ENCODE measurements at regions not wholly inside any gene's neighbourhood (a gene's known extent, or its start where the extent isn't known, plus 50 kb on each side); places are given as distances from the start of the nearest gene placed in this dataset.
"Not testable (repeated sequence)": the region's sequence is repeated elsewhere in the genome, so short reads cannot be mapped to it uniquely, and the experiment has no call there.

DNA sequence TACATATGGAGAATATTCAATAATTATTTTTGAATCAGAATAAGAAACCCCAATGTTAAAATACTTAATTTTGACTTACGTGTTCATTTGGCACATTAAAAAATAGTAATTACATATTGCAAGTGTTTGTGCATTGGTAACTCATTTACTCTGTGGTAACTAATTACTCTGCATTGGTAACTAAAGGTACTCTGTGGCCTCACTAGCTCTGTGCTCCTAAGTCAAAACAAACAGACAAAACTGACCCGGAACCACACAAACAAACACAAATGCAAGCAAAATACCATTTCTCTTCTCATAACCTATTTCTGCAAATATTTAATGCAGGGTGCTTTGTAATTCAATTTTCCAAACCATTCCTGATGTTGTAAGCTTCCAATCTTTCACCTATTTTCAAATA lies 1244.3 kb downstream of the REEP3 start:
- in situ Hi-C loops (cut with MboI; ENCODE audit: low sequenced_read_pairs): no loop called here

- in situ Hi-C loops (cut with MboI; ENCODE audit: low sequenced_read_pairs): no loop called here
Measured at GRCh38 chr10:64771253-64772050, 1250.3 kb downstream of the REEP3 start.

DNA sequence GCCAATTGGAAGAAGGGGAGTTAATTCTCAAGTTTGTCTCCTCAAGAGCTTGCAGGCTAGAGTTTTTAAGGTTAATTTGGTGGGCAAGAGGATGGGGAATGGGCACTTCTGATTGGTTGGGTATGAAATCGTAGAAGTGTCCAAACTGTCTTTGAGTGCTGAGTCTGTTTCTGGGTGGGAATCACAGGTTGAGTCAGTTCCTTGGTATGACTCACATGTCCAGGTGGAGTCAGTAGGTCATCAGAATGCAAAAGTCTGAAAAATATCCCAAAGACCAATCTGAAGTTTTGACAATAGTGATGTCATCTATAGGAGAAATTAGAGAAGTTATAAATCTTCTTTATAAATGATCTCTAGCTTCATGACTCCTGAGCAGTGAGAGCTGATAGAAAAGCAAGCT lies 1252.2 kb downstream of the REEP3 start:
- in situ Hi-C loops (cut with MboI; ENCODE audit: low sequenced_read_pairs): no loop called here

- in situ Hi-C loops (cut with MboI; ENCODE audit: low sequenced_read_pairs): not testable (repeated sequence)
Measured at GRCh38 chr10:64784451-64784850, 1263.2 kb downstream of the REEP3 start.

GRCh38 chr10:64785816-64786215 lies 1264.6 kb downstream of the REEP3 start:
- in situ Hi-C loops (cut with MboI; ENCODE audit: low sequenced_read_pairs): no loop called here

DNA sequence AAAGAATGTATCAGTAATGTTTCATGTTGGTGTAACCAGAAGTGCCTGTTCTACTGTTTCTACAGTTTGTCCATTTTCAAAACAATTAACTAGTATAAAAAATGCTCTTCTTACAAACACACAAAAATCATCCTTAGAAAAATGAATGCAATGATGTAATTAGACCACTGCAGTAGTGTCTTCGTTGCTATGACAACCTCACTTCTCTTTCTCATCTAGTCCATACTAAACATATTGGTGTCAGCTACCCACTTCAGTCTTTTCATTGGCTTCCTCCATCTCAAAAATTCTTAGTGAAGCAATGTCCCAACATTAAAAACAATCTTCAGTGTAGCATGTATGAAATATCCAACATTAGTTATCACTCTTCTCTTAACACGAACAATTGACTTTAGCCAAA lies 1265.8 kb downstream of the REEP3 start:
- in situ Hi-C loops (cut with MboI; ENCODE audit: low sequenced_read_pairs): no loop called here

GRCh38 chr10:64795847-64796246 lies 1274.6 kb downstream of the REEP3 start:
- in situ Hi-C loops (cut with MboI; ENCODE audit: low sequenced_read_pairs): no loop called here

DNA sequence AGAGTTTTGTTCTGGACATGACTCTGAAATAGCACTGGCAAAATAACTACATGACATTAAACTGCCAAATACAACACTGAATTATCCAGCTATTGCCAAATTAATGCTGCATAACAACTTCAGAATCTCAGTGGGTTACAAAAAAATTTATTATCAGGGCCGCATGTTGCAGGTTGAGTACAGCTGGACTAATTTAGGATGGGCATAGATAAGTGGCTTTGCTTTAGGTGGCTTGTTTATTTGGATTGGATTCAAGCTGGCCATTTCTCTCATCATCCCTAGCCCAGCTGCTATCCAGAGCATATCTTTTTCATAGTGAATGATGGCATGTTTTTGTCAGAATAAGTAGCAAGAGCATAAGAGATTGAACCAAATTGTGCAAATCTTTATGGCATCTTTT lies 1277.1 kb downstream of the REEP3 start:
- in situ Hi-C loops (cut with MboI; ENCODE audit: low sequenced_read_pairs): no loop called here

- in situ Hi-C loops (cut with MboI; ENCODE audit: low sequenced_read_pairs): not testable (repeated sequence)
Measured at GRCh38 chr10:64808233-64808632, 1287.0 kb downstream of the REEP3 start.

DNA sequence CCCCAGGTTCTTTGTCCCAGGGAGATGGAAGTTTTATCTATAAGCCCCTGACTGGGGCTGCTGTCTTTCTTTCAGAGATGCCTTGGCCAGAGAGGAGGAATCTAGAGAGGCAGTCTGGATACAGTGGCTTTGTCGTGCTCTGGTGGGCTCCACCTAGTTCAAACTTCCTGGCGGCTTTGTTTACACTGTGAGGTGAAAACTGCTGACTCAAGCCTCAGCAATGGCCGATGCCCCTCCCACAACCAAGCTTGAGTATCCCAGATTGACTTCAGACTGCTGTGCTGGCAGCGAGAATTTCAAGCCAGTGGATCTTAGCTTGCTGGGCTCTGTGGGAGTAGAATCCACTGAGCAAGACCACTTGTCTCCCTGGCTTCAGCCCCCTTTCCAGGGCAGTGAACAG lies 1288.8 kb downstream of the REEP3 start:
- in situ Hi-C loops (cut with MboI; ENCODE audit: low sequenced_read_pairs): not testable (repeated sequence)

- in situ Hi-C loops (cut with MboI; ENCODE audit: low sequenced_read_pairs): no loop called here
Measured at GRCh38 chr10:64813391-64813790, 1292.2 kb downstream of the REEP3 start.

DNA sequence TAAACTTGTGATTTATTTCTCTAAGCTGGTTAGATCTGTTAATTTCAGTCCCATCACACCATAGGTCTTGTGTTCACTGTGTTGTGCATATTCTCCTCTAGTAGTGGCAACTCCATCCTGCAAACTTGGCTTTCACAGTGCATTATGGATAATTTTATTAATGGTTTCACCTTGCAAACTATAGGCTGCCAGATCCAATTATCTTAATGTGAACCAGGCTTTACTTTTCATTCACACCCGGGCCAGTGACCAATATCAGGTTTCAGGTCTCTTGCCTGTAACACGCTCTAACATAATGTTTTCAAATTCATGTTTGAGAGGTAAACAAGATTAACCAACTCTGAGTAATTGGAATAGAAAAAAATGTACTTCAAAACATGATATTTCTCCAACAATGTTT lies 1293.0 kb downstream of the REEP3 start:
- in situ Hi-C loops (cut with MboI; ENCODE audit: low sequenced_read_pairs): no loop called here

GRCh38 chr10:64829888-64830412 lies 1308.7 kb downstream of the REEP3 start:
- in situ Hi-C loops (cut with MboI; ENCODE audit: low sequenced_read_pairs): no loop called here

- in situ Hi-C loops (cut with MboI; ENCODE audit: low sequenced_read_pairs): no loop called here
Measured at GRCh38 chr10:64830869-64831268, 1309.7 kb downstream of the REEP3 start.

DNA sequence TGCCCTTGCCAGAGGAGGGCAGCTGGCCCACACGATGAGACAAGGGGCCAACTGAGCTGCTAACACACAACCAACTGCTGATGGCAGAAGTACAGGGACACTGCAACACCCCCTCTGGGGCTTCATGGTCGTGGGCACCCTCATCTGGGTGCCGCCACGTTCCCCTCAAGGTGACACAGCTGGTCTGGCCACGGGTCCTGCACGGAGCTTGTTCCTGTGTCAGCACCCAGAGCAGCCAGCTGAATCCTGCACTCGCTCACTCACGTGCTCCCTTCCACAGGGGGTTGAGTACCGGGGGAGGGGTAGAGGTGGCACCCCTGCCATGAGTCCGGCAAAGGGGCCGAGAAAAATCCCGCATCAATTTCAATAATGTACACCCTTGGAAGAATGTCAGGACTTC lies 1319.1 kb downstream of the REEP3 start:
- in situ Hi-C loops (cut with MboI; ENCODE audit: low sequenced_read_pairs): no loop called here

DNA sequence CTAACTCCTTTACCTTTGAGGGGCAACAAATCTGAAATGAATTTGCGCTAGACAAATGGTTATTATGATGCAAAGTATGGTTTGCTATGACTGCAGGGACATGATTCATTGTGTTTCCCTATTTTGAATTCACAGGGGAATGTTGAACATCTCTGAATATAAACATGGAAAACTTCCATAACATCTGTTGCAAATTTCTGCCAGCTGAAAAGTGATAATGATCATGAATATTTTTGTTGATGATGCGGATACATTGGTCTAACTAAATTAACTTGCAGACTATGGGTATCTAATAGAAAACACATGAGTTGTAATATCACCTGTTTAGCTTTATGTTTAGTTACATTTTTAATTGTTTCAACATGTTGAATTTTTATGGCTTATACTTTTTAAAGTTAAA lies 1325.5 kb downstream of the REEP3 start:
- in situ Hi-C loops (cut with MboI; ENCODE audit: low sequenced_read_pairs): no loop called here

DNA sequence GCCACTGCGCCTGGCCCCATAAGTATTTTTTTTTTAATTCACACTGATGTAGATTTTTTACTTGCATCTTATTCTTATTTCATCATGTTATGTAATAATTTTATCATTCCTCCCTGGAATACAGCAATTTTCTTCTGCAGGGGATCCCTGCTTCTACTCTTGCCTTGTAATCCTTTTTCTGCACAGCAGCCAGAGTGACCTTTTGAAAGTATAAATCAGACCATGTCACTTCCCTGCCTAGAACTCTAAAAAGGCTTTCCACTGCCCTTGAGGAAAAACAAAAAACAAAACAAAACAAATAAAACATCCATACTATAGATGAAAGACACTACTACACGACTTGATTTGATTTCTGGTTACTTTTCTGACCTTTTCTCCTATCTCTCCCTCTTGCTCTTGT lies 1334.7 kb downstream of the REEP3 start:
- in situ Hi-C loops (cut with MboI; ENCODE audit: low sequenced_read_pairs): no loop called here

- in situ Hi-C loops (cut with MboI; ENCODE audit: low sequenced_read_pairs): no loop called here
Measured at GRCh38 chr10:64859911-64860310, 1338.7 kb downstream of the REEP3 start.

- in situ Hi-C loops (cut with MboI; ENCODE audit: low sequenced_read_pairs): no loop called here
Measured at GRCh38 chr10:64863836-64864235, 1342.6 kb downstream of the REEP3 start.

GRCh38 chr10:64867501-64867962 lies 1346.3 kb downstream of the REEP3 start:
- in situ Hi-C loops (cut with MboI; ENCODE audit: low sequenced_read_pairs): no loop called here

DNA sequence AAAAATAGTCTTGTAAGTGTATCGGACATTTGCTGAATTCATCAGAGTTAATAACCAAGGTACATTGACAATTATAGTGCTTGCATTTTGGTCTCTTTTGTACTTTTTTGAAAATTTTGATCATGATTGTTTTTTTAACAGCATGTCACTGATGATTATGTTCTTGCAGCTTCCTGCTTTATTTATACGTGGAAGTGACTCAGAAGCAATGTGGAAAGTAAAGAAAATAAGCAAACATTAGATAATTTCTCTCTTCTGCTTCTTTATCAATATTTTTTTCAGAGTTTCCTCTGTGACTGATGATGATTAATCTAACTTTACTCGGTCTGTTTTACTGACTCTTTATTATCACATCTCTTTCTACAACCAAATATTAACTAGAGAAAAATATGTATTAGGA lies 1351.9 kb downstream of the REEP3 start:
- in situ Hi-C loops (cut with MboI; ENCODE audit: low sequenced_read_pairs): no loop called here

DNA sequence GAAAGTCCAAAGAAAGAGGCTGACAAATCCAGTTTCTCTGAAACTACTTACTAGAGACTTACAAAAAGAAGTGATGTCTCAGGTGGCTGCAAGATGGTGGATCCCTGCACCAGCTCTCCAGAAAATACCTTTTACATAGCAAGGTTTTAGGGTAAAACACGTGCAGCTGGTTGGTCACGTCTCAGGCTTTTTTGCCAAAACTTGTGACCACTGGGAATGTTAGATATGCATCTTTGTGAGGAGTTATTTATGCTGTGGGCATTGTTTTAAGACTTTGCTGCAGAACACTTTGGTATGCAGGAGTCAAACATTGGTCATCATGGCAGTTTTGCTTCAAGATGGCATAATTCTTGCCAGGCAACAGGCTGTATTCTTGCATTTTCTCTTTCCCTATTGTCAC lies 1352.8 kb downstream of the REEP3 start:
- in situ Hi-C loops (cut with MboI; ENCODE audit: low sequenced_read_pairs): no loop called here

- in situ Hi-C loops (cut with MboI; ENCODE audit: low sequenced_read_pairs): no loop called here
Measured at GRCh38 chr10:64880546-64880945, 1359.3 kb downstream of the REEP3 start.

All from HL-60/S4 treated with phorbol 12-myristate 13-acetate at 8.2 ng/mL for 4 days and 3 days (cell line).